GM18505 (cell line): ENCODE measurements at regions not wholly inside any gene's neighbourhood (a gene's known extent, or its start where the extent isn't known, plus 50 kb on each side); places are given as distances from the start of the nearest gene placed in this dataset.
"Not testable (repeated sequence)": the region's sequence is repeated elsewhere in the genome, so short reads cannot be mapped to it uniquely, and the experiment has no call there.

Experiments used
- ATAC-seq: cut with Tn5 transposase; IDR thresholded peaks from one replicate; pipeline ENCODE4 v1.9.1; 2021; ENCODE audit not compliant: unreplicated experiment
- POLR2A ChIP-seq: IDR thresholded peaks from 4 replicates; pipeline ENCODE4 v1.6.1; 2011; ENCODE audit warnings: borderline replicate concordance; ENCODE audit not compliant: insufficient read depth, insufficient read length; ENCODE audit errors: extremely low read depth

GRCh38 chr1:219428651-219429050, 184.3 kb downstream of the ZC3H11B start:
- no peak for TF ChIP-seq POLR2A
- ATAC-seq, result no peak

- peak; percentile 20 for ATAC-seq
- no peak for TF ChIP-seq POLR2A
Measured at GRCh38 chr1:219427989-219428388, 184.9 kb downstream of the ZC3H11B start.

- peak; percentile 70 for ATAC-seq
- TF ChIP-seq POLR2A, result no peak
Measured at GRCh38 chr1:219427403-219427802, 185.5 kb downstream of the ZC3H11B start.

GRCh38 chr1:219422811-219423598, 189.9 kb downstream of the ZC3H11B start:
- TF ChIP-seq POLR2A, result no peak
- ATAC-seq, result no peak

GRCh38 chr1:219420913-219421312, 192.0 kb downstream of the ZC3H11B start:
- no peak for TF ChIP-seq POLR2A

GRCh38 chr1:219419860-219420259, 193.0 kb downstream of the ZC3H11B start:
- no peak for ATAC-seq
- TF ChIP-seq POLR2A, result no peak

More at GRCh38 chr1:219420913-219421312, 192.0 kb downstream of the ZC3H11B start:
- ATAC-seq, result no peak

GRCh38 chr1:219419065-219419464, 193.8 kb downstream of the ZC3H11B start:
- ATAC-seq, result no peak
- no peak for TF ChIP-seq POLR2A

- no peak for TF ChIP-seq POLR2A
- ATAC-seq, result no peak
Measured at GRCh38 chr1:219417610-219418009, 195.3 kb downstream of the ZC3H11B start.

- TF ChIP-seq POLR2A, result no peak
- peak; percentile 91 for ATAC-seq
Measured at GRCh38 chr1:219416598-219417238, 196.2 kb downstream of the ZC3H11B start.

GRCh38 chr1:219415915-219416314, 197.0 kb downstream of the ZC3H11B start:
- TF ChIP-seq POLR2A, result no peak
- ATAC-seq, result no peak

GRCh38 chr1:219415433-219415832, 197.5 kb downstream of the ZC3H11B start:
- ATAC-seq, result no peak

GRCh38 chr1:219414250-219414649, 198.7 kb downstream of the ZC3H11B start:
- ATAC-seq, result no peak
- no peak for TF ChIP-seq POLR2A

More at GRCh38 chr1:219415433-219415832, 197.5 kb downstream of the ZC3H11B start:
- no peak for TF ChIP-seq POLR2A

GRCh38 chr1:219413536-219413935, 199.4 kb downstream of the ZC3H11B start:
- TF ChIP-seq POLR2A, result no peak
- no peak for ATAC-seq

- no peak for ATAC-seq
- TF ChIP-seq POLR2A, result no peak
Measured at GRCh38 chr1:219412772-219413171, 200.1 kb downstream of the ZC3H11B start.

GRCh38 chr1:219410721-219411120, 202.2 kb downstream of the ZC3H11B start:
- not testable (repeated sequence) for ATAC-seq
